A673 (cell line): ENCODE measurements at regions not wholly inside any gene's neighbourhood (a gene's known extent, or its start where the extent isn't known, plus 50 kb on each side); places are given as distances from the start of the nearest gene placed in this dataset.

Experiments
- CTCF ChIP-seq: fragments of 300-800, 200-600 bp; sonication (generic); conservative IDR thresholded peaks from 2 replicates; pipeline ENCODE4 v1.5.1; 2017; ENCODE audit warnings: low read depth, mild to moderate bottlenecking, antibody characterized with exemption, low read length, moderate library complexity, mixed read lengths
- EZH2 ChIP-seq: fragments of 200-600 bp; sonication (generic); IDR thresholded peaks from 2 replicates; pipeline ENCODE4 v1.6.1; 2017; ENCODE audit warnings: borderline replicate concordance, low read depth, mild to moderate bottlenecking, mixed read lengths, antibody characterized with exemption, low read length; ENCODE audit not compliant: poor library complexity, severe bottlenecking

- TF ChIP-seq CTCF (no peak), EZH2 (no peak)
These were observed 600.8 kb upstream of the ROBO1 start for GRCh38 chr3:80368616-80369015.
